GM12878 (cell line): ENCODE measurements at regions not wholly inside any gene's neighbourhood (a gene's known extent, or its start where the extent isn't known, plus 50 kb on each side); places are given as distances from the start of the nearest gene placed in this dataset.

Experiments used
- ATAC-seq: fragments of 200-7000 bp; cut with Tn5 transposase; 3 replicates; pipeline ENCODE4 v1.9.1; 2020; ENCODE audit warnings: mild to moderate bottlenecking, moderate library complexity
- BruUV-seq: library from RNA; stranded (reverse); fragments of 400-500 nt; replicated peaks from 2 replicates; lab custom pipeline; 2021; lab: Mats Ljungman, UMichigan
- CTCF ChIA-PET: fragments of 300-600 bp; sonication (Branson Sonifier 250); formaldehyde crosslinking; extraction: SDS; loops from one replicate; lab custom pipeline; 2021; ENCODE audit warnings: inconsistent platforms; lab: Yijun Ruan, JAX
- POLR2A ChIA-PET: fragments of 350-600 bp; formaldehyde crosslinking; extraction: SDS; loops from one replicate; lab custom pipeline; 2021; ENCODE audit warnings: inconsistent platforms; lab: Charles Lee
- RAD21 ChIA-PET: fragments of 300-600 bp; sonication (Branson Sonifier 250); formaldehyde crosslinking; loops from one replicate; lab custom pipeline; 2023; ENCODE audit warnings: antibody characterized with exemption; ENCODE audit not compliant: unreplicated experiment; lab: Charles Lee
- SMC1A ChIA-PET: fragments of 300-600 bp; sonication (Branson Sonifier 250); formaldehyde crosslinking; loops from one replicate; lab custom pipeline; 2023; ENCODE audit not compliant: unreplicated experiment, uncharacterized antibody; lab: Charles Lee
- DNase-seq: peaks from one replicate; pipeline ENCODE4 v3.0.0-alpha.2; 2011; ENCODE audit warnings: low read depth, low spot score
- FAIRE-seq: peaks from 3 replicates; lab custom pipeline; 2011; peaks lifted over from hg19 to GRCh38; lab: Jason Lieb, UNC
- H2AFZ ChIP-seq: 2 replicates; pipeline ENCODE4 v1.6.0; 2011; ENCODE audit warnings: low read depth, low read length, control low read depth; ENCODE audit not compliant: control insufficient read depth
- H3K27ac ChIP-seq: 2 replicates; pipeline ENCODE4 v1.5.1; 2011; ENCODE audit warnings: control low read depth; ENCODE audit not compliant: control insufficient read depth, insufficient read depth
- H3K27me3 ChIP-seq, 2 experiments: replicated peaks in 1 of 2; 2 replicates each; pipeline versions ENCODE4 v1.6.0 to v1.6.1; 2011; ENCODE audit warnings: low read length in 1 of 2; ENCODE audit not compliant: control insufficient read depth in 2 of 2, insufficient read depth in 2 of 2
- H3K36me3 ChIP-seq, 2 experiments: 2 replicates each; pipeline ENCODE4 v1.5.1; 2011; ENCODE audit warnings: low read length in 1 of 2; ENCODE audit not compliant: control insufficient read depth in 2 of 2, insufficient read depth in 2 of 2
- H3K4me1 ChIP-seq: 2 replicates; pipeline ENCODE4 v1.6.1; 2011; ENCODE audit warnings: mild to moderate bottlenecking, low read length, moderate library complexity, mixed read lengths; ENCODE audit not compliant: control insufficient read depth, insufficient read depth
- H3K4me2 ChIP-seq: 2 replicates; pipeline ENCODE4 v1.6.0; 2011; ENCODE audit warnings: control low read depth; ENCODE audit not compliant: control insufficient read depth, insufficient read depth
- H3K4me3 ChIP-seq: fragments of 200-600 bp; sonication (generic); 2 replicates; pipeline ENCODE4 v1.5.1; 2016
- H3K79me2 ChIP-seq: 2 replicates; pipeline ENCODE4 v1.6.0; 2011; ENCODE audit warnings: low read length; ENCODE audit not compliant: control insufficient read depth, insufficient read depth
- H3K9ac ChIP-seq: 2 replicates; pipeline ENCODE4 v1.8.0; 2011; ENCODE audit warnings: low read length, control low read depth, mixed read lengths; ENCODE audit not compliant: control insufficient read depth, insufficient read depth
- H3K9me3 ChIP-seq: replicated peaks from 3 replicates; pipeline ENCODE4 v1.5.1; 2011; ENCODE audit warnings: mild to moderate bottlenecking, low read length; ENCODE audit not compliant: control insufficient read depth, insufficient read depth
- H4K20me1 ChIP-seq: 2 replicates; pipeline ENCODE4 v1.6.0; 2011; ENCODE audit not compliant: control insufficient read depth, insufficient read depth
- ASH2L ChIP-seq: fragments of 300-600, 200-600 bp; sonication (generic); IDR thresholded peaks from 2 replicates; pipeline ENCODE4 v1.6.1; 2017; ENCODE audit warnings: low read depth, mild to moderate bottlenecking, borderline replicate concordance
- EGR1 ChIP-seq, 2 experiments: IDR thresholded peaks; 1 replicate in 1 of 2; 2 replicates in 1 of 2; pipeline ENCODE4 v1.6.1; 2011 to 2012; ENCODE audit warnings: low read depth in 2 of 2, low read length in 2 of 2, borderline replicate concordance in 1 of 2, mild to moderate bottlenecking in 1 of 2, moderate library complexity in 1 of 2
- HDAC2 ChIP-seq: fragments of 200-600 bp; sonication (generic); IDR thresholded peaks from 2 replicates; pipeline ENCODE4 v1.6.1; 2017
- JUND ChIP-seq: IDR thresholded peaks from 2 replicates; pipeline ENCODE4 v1.6.1; 2012; ENCODE audit warnings: low read depth, mild to moderate bottlenecking, low read length, improper control_type of control experiment, moderate library complexity
- NFYA ChIP-seq: IDR thresholded peaks from 2 replicates; pipeline ENCODE4 v1.6.1; 2011; ENCODE audit warnings: low read depth, mild to moderate bottlenecking, low read length, improper control_type of control experiment, borderline replicate concordance
- NR2C1 ChIP-seq: fragments of 450-650 bp; IDR thresholded peaks from 2 replicates; pipeline ENCODE4 v1.6.1; 2017; ENCODE audit warnings: antibody characterized with exemption, mild to moderate bottlenecking, moderate library complexity
- PML ChIP-seq: IDR thresholded peaks from 2 replicates; pipeline ENCODE4 v1.6.1; 2012; ENCODE audit warnings: low read length, inconsistent platforms
- POLR2AphosphoS2 ChIP-seq: IDR thresholded peaks from 2 replicates; pipeline ENCODE4 v1.6.1; 2011; ENCODE audit warnings: low read depth, mild to moderate bottlenecking, low read length, improper control_type of control experiment, moderate library complexity
- POU2F2 ChIP-seq: IDR thresholded peaks from 3 replicates; pipeline ENCODE4 v1.6.1; 2011; ENCODE audit warnings: low read depth, mild to moderate bottlenecking, low read length, borderline replicate concordance
- SREBF2 ChIP-seq: IDR thresholded peaks from 2 replicates; pipeline ENCODE4 v1.6.1; 2012; ENCODE audit warnings: mild to moderate bottlenecking, low read length
- WGBS: methylation state at CpG from one replicate; pipeline ENCODE4 v1.1.6; 2016; ENCODE audit warnings: low lambda C conversion rate; ENCODE audit not compliant: insufficient replicate concordance, insufficient coverage; ENCODE audit errors: missing lambda C conversion rate; 5-methylcytosine and 5-hydroxymethylcytosine counted together
- in situ Hi-C: fragments of 300-500 bp; cut with MboI; formaldehyde crosslinking; loops from 9 replicates; pipeline ENCODE4 v1.14.3; 2018; ENCODE audit warnings: mixed read lengths
- intact Hi-C: fragments of 100-400 bp; cut with micrococcal nuclease; formaldehyde crosslinking; loops from one replicate; pipeline ENCODE4 v1.14.2; 2022; ENCODE audit not compliant: unreplicated experiment
- TF ChIP-seq, protein P1 (sequence below): IDR thresholded peaks from 2 replicates; pipeline ENCODE4 v1.6.1; 2012; ENCODE audit warnings: improper control_type of control experiment, low read depth, low read length; ENCODE audit not compliant: insufficient replicate concordance
- TF ChIP-seq, protein P2 (sequence below): fragments of 450-650 bp; IDR thresholded peaks from 2 replicates; pipeline ENCODE4 v1.6.1; 2017; ENCODE audit warnings: mild to moderate bottlenecking, moderate library complexity

DNA sequence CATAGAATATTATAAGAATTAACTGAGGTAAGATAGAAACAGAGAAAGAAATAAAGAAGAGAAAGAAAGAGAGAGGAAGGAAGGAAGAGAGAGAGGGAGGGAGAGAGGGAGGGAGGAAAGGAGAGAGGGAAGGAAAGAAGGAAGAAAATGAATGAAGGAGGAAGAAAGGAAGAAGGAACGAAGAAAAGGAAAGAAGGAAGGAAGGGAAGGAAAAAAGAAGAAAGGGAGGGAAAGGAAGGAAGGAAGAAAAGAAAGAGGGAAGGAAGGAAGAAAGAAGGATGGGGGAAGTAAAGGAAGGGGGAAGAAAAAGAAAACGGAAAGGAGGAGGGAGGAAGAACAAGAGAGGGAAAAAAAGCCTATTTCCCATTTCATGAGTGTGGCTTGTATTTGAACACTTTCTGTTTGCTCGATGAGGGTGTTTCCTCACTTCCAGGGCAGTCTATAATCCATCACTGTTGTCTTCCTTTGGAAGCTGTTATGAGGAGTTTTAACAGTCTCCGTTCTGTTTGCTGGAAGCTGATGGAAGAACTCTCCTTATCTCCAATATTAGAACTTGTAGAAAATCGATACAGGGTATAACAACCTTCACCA, 402.4 kb downstream of the TMEM114 start:
- POLR2A ChIA-PET = no interaction called here
- 6% methylated on average over 5 of the region's 5 CpGs for WGBS
- Histone ChIP-seq H2AFZ (no peak overlapping the region), H3K27me3 (no peaks in the 10 kb centered on the region), H3K36me3 (no peaks in the 10 kb centered on the region), H3K27ac (no peak overlapping the region), H3K9me3 (no peaks in the 10 kb centered on the region), H4K20me1 (no peaks in the 10 kb centered on the region), H3K79me2 (no peaks in the 10 kb centered on the region), H3K9ac (no peak overlapping the region), H3K4me2 (no peak overlapping the region), H3K4me1 (no peaks in the 10 kb centered on the region), H3K4me3 (no peak overlapping the region)
- in situ Hi-C loops = no loop called here
- CTCF ChIA-PET = no interaction called here
- RAD21 ChIA-PET = no interaction called here
- no peak for DNase-seq
- TF ChIP-seq, protein P1, sequence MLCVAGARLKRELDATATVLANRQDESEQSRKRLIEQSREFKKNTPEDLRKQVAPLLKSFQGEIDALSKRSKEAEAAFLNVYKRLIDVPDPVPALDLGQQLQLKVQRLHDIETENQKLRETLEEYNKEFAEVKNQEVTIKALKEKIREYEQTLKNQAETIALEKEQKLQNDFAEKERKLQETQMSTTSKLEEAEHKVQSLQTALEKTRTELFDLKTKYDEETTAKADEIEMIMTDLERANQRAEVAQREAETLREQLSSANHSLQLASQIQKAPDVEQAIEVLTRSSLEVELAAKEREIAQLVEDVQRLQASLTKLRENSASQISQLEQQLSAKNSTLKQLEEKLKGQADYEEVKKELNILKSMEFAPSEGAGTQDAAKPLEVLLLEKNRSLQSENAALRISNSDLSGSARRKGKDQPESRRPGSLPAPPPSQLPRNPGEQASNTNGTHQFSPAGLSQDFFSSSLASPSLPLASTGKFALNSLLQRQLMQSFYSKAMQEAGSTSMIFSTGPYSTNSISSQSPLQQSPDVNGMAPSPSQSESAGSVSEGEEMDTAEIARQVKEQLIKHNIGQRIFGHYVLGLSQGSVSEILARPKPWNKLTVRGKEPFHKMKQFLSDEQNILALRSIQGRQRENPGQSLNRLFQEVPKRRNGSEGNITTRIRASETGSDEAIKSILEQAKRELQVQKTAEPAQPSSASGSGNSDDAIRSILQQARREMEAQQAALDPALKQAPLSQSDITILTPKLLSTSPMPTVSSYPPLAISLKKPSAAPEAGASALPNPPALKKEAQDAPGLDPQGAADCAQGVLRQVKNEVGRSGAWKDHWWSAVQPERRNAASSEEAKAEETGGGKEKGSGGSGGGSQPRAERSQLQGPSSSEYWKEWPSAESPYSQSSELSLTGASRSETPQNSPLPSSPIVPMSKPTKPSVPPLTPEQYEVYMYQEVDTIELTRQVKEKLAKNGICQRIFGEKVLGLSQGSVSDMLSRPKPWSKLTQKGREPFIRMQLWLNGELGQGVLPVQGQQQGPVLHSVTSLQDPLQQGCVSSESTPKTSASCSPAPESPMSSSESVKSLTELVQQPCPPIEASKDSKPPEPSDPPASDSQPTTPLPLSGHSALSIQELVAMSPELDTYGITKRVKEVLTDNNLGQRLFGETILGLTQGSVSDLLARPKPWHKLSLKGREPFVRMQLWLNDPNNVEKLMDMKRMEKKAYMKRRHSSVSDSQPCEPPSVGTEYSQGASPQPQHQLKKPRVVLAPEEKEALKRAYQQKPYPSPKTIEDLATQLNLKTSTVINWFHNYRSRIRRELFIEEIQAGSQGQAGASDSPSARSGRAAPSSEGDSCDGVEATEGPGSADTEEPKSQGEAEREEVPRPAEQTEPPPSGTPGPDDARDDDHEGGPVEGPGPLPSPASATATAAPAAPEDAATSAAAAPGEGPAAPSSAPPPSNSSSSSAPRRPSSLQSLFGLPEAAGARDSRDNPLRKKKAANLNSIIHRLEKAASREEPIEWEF = no peak
- TF ChIP-seq SREBF2 (no peak), JUND (no peak), POLR2AphosphoS2 (no peak), EGR1 (IDR thresholded peaks at IDR 0.05; ENCODE audit: borderline replicate concordance in 1 of 2, low read depth in 2 of 2, low read length in 2 of 2) (no peak), HDAC2 (no peak), NFYA (no peak), POU2F2 (no peak), NR2C1 (no peak), PML (no peak), ASH2L (no peak)
- TF ChIP-seq, protein P2, sequence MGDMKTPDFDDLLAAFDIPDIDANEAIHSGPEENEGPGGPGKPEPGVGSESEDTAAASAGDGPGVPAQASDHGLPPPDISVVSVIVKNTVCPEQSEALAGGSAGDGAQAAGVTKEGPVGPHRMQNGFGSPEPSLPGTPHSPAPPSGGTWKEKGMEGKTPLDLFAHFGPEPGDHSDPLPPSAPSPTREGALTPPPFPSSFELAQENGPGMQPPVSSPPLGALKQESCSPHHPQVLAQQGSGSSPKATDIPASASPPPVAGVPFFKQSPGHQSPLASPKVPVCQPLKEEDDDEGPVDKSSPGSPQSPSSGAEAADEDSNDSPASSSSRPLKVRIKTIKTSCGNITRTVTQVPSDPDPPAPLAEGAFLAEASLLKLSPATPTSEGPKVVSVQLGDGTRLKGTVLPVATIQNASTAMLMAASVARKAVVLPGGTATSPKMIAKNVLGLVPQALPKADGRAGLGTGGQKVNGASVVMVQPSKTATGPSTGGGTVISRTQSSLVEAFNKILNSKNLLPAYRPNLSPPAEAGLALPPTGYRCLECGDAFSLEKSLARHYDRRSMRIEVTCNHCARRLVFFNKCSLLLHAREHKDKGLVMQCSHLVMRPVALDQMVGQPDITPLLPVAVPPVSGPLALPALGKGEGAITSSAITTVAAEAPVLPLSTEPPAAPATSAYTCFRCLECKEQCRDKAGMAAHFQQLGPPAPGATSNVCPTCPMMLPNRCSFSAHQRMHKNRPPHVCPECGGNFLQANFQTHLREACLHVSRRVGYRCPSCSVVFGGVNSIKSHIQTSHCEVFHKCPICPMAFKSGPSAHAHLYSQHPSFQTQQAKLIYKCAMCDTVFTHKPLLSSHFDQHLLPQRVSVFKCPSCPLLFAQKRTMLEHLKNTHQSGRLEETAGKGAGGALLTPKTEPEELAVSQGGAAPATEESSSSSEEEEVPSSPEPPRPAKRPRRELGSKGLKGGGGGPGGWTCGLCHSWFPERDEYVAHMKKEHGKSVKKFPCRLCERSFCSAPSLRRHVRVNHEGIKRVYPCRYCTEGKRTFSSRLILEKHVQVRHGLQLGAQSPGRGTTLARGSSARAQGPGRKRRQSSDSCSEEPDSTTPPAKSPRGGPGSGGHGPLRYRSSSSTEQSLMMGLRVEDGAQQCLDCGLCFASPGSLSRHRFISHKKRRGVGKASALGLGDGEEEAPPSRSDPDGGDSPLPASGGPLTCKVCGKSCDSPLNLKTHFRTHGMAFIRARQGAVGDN = no peak
- no peak for FAIRE-seq
- BruUV-seq = no TSS peak
- intact Hi-C loops = no loop called here
- SMC1A ChIA-PET = no interaction called here
- ATAC-seq = no peak
